ENCODE measurements at regions not wholly inside any gene's neighbourhood (a gene's known extent, or its start where the extent isn't known, plus 50 kb on each side); places are given as distances from the start of the nearest gene placed in this dataset.

- H3K27ac Mint-ChIP-seq, result no peak overlapping the region
- no peak for DNase-seq
- peaks cover 2% of the 10 kb centered on the region for H3K9me3 Mint-ChIP-seq
- no peaks in the 10 kb centered on the region for H3K36me3 Mint-ChIP-seq
- no peaks in the 10 kb centered on the region for H3K27me3 Mint-ChIP-seq
- no peaks in the 10 kb centered on the region for H3K4me1 Mint-ChIP-seq
- no peak overlapping the region for H3K4me3 Mint-ChIP-seq
Measured at GRCh38 chr4:18980516-18981233, 959.1 kb upstream of the LCORL start.

- DNase-seq, result no peak
- Mint-ChIP-seq H3K4me3 (no peak overlapping the region), H3K9me3 (peaks cover 2% of the 10 kb centered on the region), H3K36me3 (no peaks in the 10 kb centered on the region), H3K27ac (no peak overlapping the region), H3K4me1 (no peaks in the 10 kb centered on the region), H3K27me3 (no peaks in the 10 kb centered on the region)
Measured at GRCh38 chr4:18976884-18977283, 955.3 kb upstream of the LCORL start.

GRCh38 chr4:18975916-18976808 lies 954.6 kb upstream of the LCORL start:
- no peaks in the 10 kb centered on the region for H3K36me3 Mint-ChIP-seq
- no peak for DNase-seq
- no peak overlapping the region for H3K27ac Mint-ChIP-seq
- no peaks in the 10 kb centered on the region for H3K27me3 Mint-ChIP-seq
- no peaks in the 10 kb centered on the region for H3K4me1 Mint-ChIP-seq
- no peak overlapping the region for H3K4me3 Mint-ChIP-seq
- H3K9me3 Mint-ChIP-seq, result peaks cover 2% of the 10 kb centered on the region

DNA sequence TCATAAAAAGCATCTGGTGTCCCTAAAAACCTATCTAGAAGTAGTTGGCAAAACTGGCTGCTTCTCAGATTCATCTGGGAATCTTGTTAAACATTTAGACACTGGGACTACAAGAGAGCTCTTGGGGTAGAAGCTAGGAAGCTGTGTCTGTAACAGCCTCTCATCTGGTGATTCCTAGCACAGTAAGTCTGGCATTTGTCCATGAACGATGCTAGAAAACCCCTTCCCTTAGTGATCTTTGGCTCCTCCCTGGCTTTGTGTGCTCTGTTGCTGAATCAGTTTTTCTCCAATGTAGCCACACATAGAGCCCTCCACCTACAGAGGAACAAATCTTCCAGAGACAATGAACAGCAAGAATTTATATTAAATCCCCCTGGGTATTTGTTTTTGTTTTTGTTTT lies 951.7 kb upstream of the LCORL start:
- H3K4me1 Mint-ChIP-seq, result no peaks in the 10 kb centered on the region
- H3K27ac Mint-ChIP-seq, result no peak overlapping the region
- no peaks in the 10 kb centered on the region for H3K27me3 Mint-ChIP-seq
- H3K9me3 Mint-ChIP-seq, result peaks cover 2% of the 10 kb centered on the region
- no peaks in the 10 kb centered on the region for H3K36me3 Mint-ChIP-seq
- DNase-seq, result no peak
- no peak overlapping the region for H3K4me3 Mint-ChIP-seq

GRCh38 chr4:18961879-18962278 lies 940.3 kb upstream of the LCORL start:
- no peak for DNase-seq
- Mint-ChIP-seq H3K36me3 (no peaks in the 10 kb centered on the region), H3K4me1 (no peaks in the 10 kb centered on the region), H3K9me3 (peaks cover 8% of the 10 kb centered on the region), H3K4me3 (no peak overlapping the region), H3K27me3 (no peaks in the 10 kb centered on the region), H3K27ac (no peak overlapping the region)

GRCh38 chr4:18961266-18961665 lies 939.7 kb upstream of the LCORL start:
- DNase-seq, result no peak
- Mint-ChIP-seq H3K27ac (no peak overlapping the region), H3K4me1 (no peaks in the 10 kb centered on the region), H3K36me3 (no peaks in the 10 kb centered on the region), H3K4me3 (no peak overlapping the region), H3K9me3 (peaks cover 6% of the 10 kb centered on the region), H3K27me3 (no peaks in the 10 kb centered on the region)

- Mint-ChIP-seq H3K9me3 (peaks cover 3% of the 10 kb centered on the region), H3K4me3 (no peak overlapping the region), H3K4me1 (no peaks in the 10 kb centered on the region), H3K27ac (no peak overlapping the region), H3K36me3 (no peaks in the 10 kb centered on the region), H3K27me3 (no peaks in the 10 kb centered on the region)
- no peak for DNase-seq
Measured at GRCh38 chr4:18957716-18958115, 936.2 kb upstream of the LCORL start.

DNA sequence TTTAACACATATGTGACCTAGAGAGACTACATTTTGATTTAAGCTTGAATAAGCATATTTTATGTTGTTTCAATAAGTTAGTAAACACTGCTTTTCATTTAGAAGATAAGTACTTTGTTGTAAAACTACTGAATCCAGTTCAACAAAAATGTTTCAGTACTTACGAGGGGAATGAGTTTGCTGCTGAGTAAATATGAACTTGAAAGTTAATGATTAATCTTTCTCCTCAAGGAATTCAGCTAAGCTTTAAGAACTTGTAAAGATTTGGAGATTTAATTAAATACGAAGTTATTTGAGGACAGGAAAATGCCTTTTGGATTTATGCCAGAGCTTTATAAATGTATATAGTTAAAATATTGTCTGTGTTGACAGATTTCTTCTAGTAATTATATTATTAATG lies 933.0 kb upstream of the LCORL start:
- no peak for DNase-seq
- H3K9me3 Mint-ChIP-seq, result peaks cover 1% of the 10 kb centered on the region
- H3K4me1 Mint-ChIP-seq, result no peaks in the 10 kb centered on the region
- H3K36me3 Mint-ChIP-seq, result no peaks in the 10 kb centered on the region
- no peaks in the 10 kb centered on the region for H3K27me3 Mint-ChIP-seq
- H3K27ac Mint-ChIP-seq, result no peak overlapping the region
- no peak overlapping the region for H3K4me3 Mint-ChIP-seq

- no peak for DNase-seq
- Mint-ChIP-seq H3K4me1 (no peaks in the 10 kb centered on the region), H3K27me3 (no peaks in the 10 kb centered on the region), H3K36me3 (no peaks in the 10 kb centered on the region), H3K9me3 (peaks cover 1% of the 10 kb centered on the region), H3K4me3 (no peak overlapping the region), H3K27ac (no peak overlapping the region)
Measured at GRCh38 chr4:18953613-18954012, 932.1 kb upstream of the LCORL start.

- H3K9me3 Mint-ChIP-seq, result peaks cover 10% of the 10 kb centered on the region
- no peaks in the 10 kb centered on the region for H3K4me1 Mint-ChIP-seq
- H3K4me3 Mint-ChIP-seq, result no peak overlapping the region
- H3K27me3 Mint-ChIP-seq, result no peaks in the 10 kb centered on the region
- no peak for DNase-seq
- no peaks in the 10 kb centered on the region for H3K36me3 Mint-ChIP-seq
- no peak overlapping the region for H3K27ac Mint-ChIP-seq
Measured at GRCh38 chr4:18945464-18945863, 923.9 kb upstream of the LCORL start.

DNA sequence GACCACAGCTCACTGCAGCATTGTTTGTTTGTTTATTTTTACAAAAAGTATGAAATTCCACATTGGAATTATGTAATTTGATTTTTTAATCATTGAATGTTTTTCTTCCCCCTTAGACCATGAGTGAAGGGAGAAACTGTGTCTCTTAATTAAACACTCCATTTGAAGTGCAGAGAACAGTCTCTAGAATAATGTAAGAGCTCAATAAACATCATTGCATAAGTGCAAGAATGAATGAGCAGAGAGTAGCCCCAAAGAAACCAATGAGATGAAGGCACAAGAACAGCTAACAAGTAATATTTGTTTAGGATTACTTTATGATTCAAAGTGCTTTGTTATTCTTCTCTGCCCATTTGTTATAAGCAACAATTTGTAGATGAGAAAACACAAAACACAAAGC lies 921.3 kb upstream of the LCORL start:
- Mint-ChIP-seq H3K4me3 (no peak overlapping the region), H3K27ac (no peak overlapping the region), H3K27me3 (no peaks in the 10 kb centered on the region), H3K9me3 (peaks cover 5% of the 10 kb centered on the region), H3K4me1 (no peaks in the 10 kb centered on the region), H3K36me3 (no peaks in the 10 kb centered on the region)
- DNase-seq, result no peak

DNA sequence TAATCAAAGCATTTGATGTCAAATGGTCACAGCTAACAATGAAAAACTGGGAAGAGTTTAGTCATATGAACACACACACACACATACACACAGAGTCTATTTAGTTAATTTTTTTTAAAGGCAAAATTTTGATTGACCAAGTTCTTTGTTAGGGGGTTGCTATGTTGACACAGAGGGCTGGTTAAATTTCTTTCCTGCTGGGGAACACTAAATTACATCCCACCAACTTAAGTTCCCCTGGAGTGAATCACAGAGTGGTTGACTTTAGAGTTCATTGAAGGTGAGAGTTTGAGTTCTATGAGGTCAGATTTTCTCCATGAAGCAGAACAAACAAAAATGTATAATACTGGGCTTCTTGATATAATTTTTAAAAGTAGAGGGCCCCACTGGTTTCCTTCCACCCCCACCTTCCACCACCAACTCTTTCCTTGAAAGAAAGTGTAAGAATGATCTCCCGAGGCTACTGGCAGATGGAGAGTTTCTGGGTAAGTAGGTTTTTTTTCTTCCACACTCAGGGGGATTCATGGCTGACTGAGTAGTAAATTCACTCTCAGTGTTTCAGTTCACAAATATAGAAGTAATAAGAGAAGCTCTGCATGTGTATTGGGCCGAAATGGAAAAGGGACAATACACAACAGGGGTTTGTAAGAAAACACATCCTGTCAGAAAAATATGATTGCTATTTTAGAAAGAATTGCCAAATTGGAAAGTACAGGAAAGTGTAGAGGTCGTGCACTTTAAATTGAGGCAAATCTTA lies 917.0 kb upstream of the LCORL start:
- H3K27ac Mint-ChIP-seq, result no peak overlapping the region
- no peaks in the 10 kb centered on the region for H3K4me1 Mint-ChIP-seq
- no peaks in the 10 kb centered on the region for H3K27me3 Mint-ChIP-seq
- H3K36me3 Mint-ChIP-seq, result no peaks in the 10 kb centered on the region
- peaks cover 8% of the 10 kb centered on the region for H3K9me3 Mint-ChIP-seq
- no peak overlapping the region for H3K4me3 Mint-ChIP-seq
- DNase-seq, result no peak

- Mint-ChIP-seq H3K4me3 (no peak overlapping the region), H3K27me3 (no peaks in the 10 kb centered on the region), H3K9me3 (peaks cover 6% of the 10 kb centered on the region), H3K36me3 (no peaks in the 10 kb centered on the region), H3K4me1 (no peaks in the 10 kb centered on the region), H3K27ac (no peak overlapping the region)
- no peak for DNase-seq
Measured at GRCh38 chr4:18937746-18938145, 916.2 kb upstream of the LCORL start.

DNA sequence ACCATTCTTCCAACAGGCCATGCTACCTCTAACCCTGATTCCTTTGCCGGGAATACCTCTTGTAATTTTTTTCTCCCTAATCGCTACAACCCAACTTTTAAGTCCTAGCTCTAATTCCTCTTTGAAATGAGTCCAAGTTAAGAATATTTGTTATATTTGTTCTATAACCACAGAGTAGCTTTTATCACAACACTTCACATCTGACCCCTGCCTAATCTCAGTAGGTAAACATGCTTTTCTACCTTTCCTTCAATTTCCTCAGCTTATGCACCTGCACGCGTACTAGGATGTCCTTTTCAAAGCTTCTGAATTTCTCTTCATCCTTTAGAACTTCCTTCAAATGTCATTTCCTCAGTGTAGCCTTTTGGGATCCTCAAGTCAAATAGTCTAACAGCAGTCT lies 915.5 kb upstream of the LCORL start:
- Mint-ChIP-seq H3K27me3 (no peaks in the 10 kb centered on the region), H3K9me3 (peaks cover 6% of the 10 kb centered on the region), H3K36me3 (no peaks in the 10 kb centered on the region), H3K27ac (no peak overlapping the region), H3K4me3 (no peak overlapping the region), H3K4me1 (no peaks in the 10 kb centered on the region)
- no peak for DNase-seq

DNA sequence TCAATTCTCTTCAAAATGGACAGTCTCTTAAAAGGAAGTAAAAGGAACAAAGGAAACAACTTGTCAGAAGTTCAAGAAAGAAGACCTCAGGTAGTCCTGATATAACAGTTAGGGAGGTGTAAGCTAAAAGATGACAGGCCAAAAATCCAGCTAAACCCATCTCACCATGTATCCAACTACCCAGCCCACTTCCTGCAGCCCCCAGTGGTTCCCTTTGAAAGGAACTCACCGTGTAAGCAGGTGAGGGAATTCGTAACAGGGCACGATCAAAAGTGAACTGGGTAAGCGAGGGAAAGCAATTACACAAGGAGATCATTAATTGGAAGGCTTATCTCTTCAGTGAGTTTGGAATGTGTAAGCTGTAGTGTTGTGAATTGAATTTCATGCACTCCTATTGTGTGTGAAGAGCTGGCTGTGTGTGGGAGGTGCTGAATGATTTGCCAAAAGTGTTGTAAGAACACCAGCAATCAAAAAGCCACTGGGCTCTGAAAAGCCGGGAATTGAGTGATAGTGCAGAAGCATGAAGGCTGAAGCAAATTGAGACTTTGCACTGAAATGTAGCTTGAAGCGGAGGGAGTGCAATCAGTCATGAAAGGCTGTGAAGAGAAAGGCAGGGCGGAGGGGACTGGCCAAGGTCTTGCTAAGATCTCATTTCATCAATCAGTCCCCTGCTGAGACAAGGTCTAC lies 914.2 kb upstream of the LCORL start:
- Mint-ChIP-seq H3K4me3 (no peak overlapping the region), H3K36me3 (no peaks in the 10 kb centered on the region), H3K4me1 (no peaks in the 10 kb centered on the region), H3K9me3 (peaks cover 6% of the 10 kb centered on the region), H3K27ac (no peak overlapping the region), H3K27me3 (no peaks in the 10 kb centered on the region)
- DNase-seq, result no peak

Measured in activated naive CD8-positive, alpha-beta T cell treated with anti-CD3 and anti-CD28 coated beads for 36 hours (primary cell).